ENCODE measurements at regions not wholly inside any gene's neighbourhood (a gene's known extent, or its start where the extent isn't known, plus 50 kb on each side); places are given as distances from the start of the nearest gene placed in this dataset.

- Histone ChIP-seq H3K9ac (ENCODE audit: low read depth in 1 of 3, low read length in 3 of 3) (no peak overlapping the region), H3K36me3 (ENCODE audit: control insufficient read depth in 3 of 3, insufficient read depth in 3 of 3, low read length in 3 of 3) (no peaks in the 10 kb centered on the region), H3K4me3 (ENCODE audit: low read length in 3 of 3) (no peak overlapping the region), H3K4me1 (ENCODE audit: control insufficient read depth in 3 of 3, insufficient read depth in 3 of 3, low read length in 3 of 3) (no peaks in the 10 kb centered on the region), H3K27me3 (ENCODE audit: control insufficient read depth in 3 of 3, insufficient read depth in 3 of 3, low read length in 3 of 3) (no peaks in the 10 kb centered on the region), H3K27ac (ENCODE audit: low read depth, low read length) (no peak overlapping the region), H3K9me3 (ENCODE audit: control insufficient read depth in 3 of 3, low read length in 3 of 3) (peaks cover 0 to 5% (median 0%) of the 10 kb centered on the region in 3 donors)
Measured at GRCh38 chr13:97866346-97866745, 87.1 kb upstream of the IPO5 start.

GRCh38 chr13:97866751-97867150, 86.7 kb upstream of the IPO5 start:
- Histone ChIP-seq H3K9me3 (ENCODE audit: control insufficient read depth in 3 of 3, low read length in 3 of 3) (peaks cover 0 to 5% (median 0%) of the 10 kb centered on the region in 3 donors), H3K4me1 (ENCODE audit: control insufficient read depth in 3 of 3, insufficient read depth in 3 of 3, low read length in 3 of 3) (no peaks in the 10 kb centered on the region), H3K36me3 (ENCODE audit: control insufficient read depth in 3 of 3, insufficient read depth in 3 of 3, low read length in 3 of 3) (no peaks in the 10 kb centered on the region), H3K4me3 (ENCODE audit: low read length in 3 of 3) (no peak overlapping the region), H3K9ac (ENCODE audit: low read depth in 1 of 3, low read length in 3 of 3) (no peak overlapping the region), H3K27ac (ENCODE audit: low read depth, low read length) (no peak overlapping the region), H3K27me3 (ENCODE audit: control insufficient read depth in 3 of 3, insufficient read depth in 3 of 3, low read length in 3 of 3) (no peaks in the 10 kb centered on the region)

- Histone ChIP-seq H3K27me3 (ENCODE audit: control insufficient read depth in 3 of 3, insufficient read depth in 3 of 3, low read length in 3 of 3) (peaks cover 0 to 2% (median 0%) of the 10 kb centered on the region in 3 donors), H3K4me3 (ENCODE audit: low read length in 3 of 3) (no peak overlapping the region), H3K36me3 (ENCODE audit: control insufficient read depth in 3 of 3, insufficient read depth in 3 of 3, low read length in 3 of 3) (no peaks in the 10 kb centered on the region), H3K9ac (ENCODE audit: low read depth in 1 of 3, low read length in 3 of 3) (no peak overlapping the region), H3K4me1 (ENCODE audit: control insufficient read depth in 3 of 3, insufficient read depth in 3 of 3, low read length in 3 of 3) (no peaks in the 10 kb centered on the region), H3K27ac (ENCODE audit: low read depth, low read length) (no peak overlapping the region), H3K9me3 (ENCODE audit: control insufficient read depth in 3 of 3, low read length in 3 of 3) (no peaks in the 10 kb centered on the region)
Measured at GRCh38 chr13:97873398-97873797, 80.1 kb upstream of the IPO5 start.

- Histone ChIP-seq H3K9ac (ENCODE audit: low read depth in 1 of 3, low read length in 3 of 3) (no peak overlapping the region), H3K4me1 (ENCODE audit: control insufficient read depth in 3 of 3, insufficient read depth in 3 of 3, low read length in 3 of 3) (peaks cover 0 to 5% (median 4%) of the 10 kb centered on the region in 3 donors), H3K4me3 (ENCODE audit: low read length in 3 of 3) (no peak overlapping the region), H3K36me3 (ENCODE audit: control insufficient read depth in 3 of 3, insufficient read depth in 3 of 3, low read length in 3 of 3) (no peaks in the 10 kb centered on the region), H3K27me3 (ENCODE audit: control insufficient read depth in 3 of 3, insufficient read depth in 3 of 3, low read length in 3 of 3) (peaks cover 0 to 2% (median 0%) of the 10 kb centered on the region in 3 donors), H3K27ac (ENCODE audit: low read depth, low read length) (no peak overlapping the region), H3K9me3 (ENCODE audit: control insufficient read depth in 3 of 3, low read length in 3 of 3) (no peaks in the 10 kb centered on the region)
Measured at GRCh38 chr13:97875218-97875617, 78.3 kb upstream of the IPO5 start.

GRCh38 chr13:97875911-97876310, 77.6 kb upstream of the IPO5 start:
- H3K27me3 ChIP-seq (ENCODE audit: control insufficient read depth in 3 of 3, insufficient read depth in 3 of 3, low read length in 3 of 3): peaks cover 0 to 2% (median 0%) of the 10 kb centered on the region in 3 donors
- H3K9me3 ChIP-seq (ENCODE audit: control insufficient read depth in 3 of 3, low read length in 3 of 3): no peaks in the 10 kb centered on the region
- peaks cover 0 to 5% (median 4%) of the 10 kb centered on the region in 3 donors for H3K4me1 ChIP-seq (ENCODE audit: control insufficient read depth in 3 of 3, insufficient read depth in 3 of 3, low read length in 3 of 3)
- no peaks in the 10 kb centered on the region for H3K36me3 ChIP-seq (ENCODE audit: control insufficient read depth in 3 of 3, insufficient read depth in 3 of 3, low read length in 3 of 3)
- no peak overlapping the region for H3K4me3 ChIP-seq (ENCODE audit: low read length in 3 of 3)
- no peak overlapping the region for H3K27ac ChIP-seq (ENCODE audit: low read depth, low read length)
- H3K9ac ChIP-seq (ENCODE audit: low read depth in 1 of 3, low read length in 3 of 3): no peak overlapping the region

GRCh38 chr13:97878431-97879375, 74.8 kb upstream of the IPO5 start:
- H3K9ac ChIP-seq (ENCODE audit: low read depth in 1 of 3, low read length in 3 of 3): no peak overlapping the region
- H3K4me1 ChIP-seq (ENCODE audit: control insufficient read depth in 3 of 3, insufficient read depth in 3 of 3, low read length in 3 of 3): peaks cover 0 to 5% (median 4%) of the 10 kb centered on the region in 3 donors
- H3K27me3 ChIP-seq (ENCODE audit: control insufficient read depth in 3 of 3, insufficient read depth in 3 of 3, low read length in 3 of 3): peaks cover 0 to 2% (median 0%) of the 10 kb centered on the region in 3 donors

GRCh38 chr13:97879646-97880310, 73.7 kb upstream of the IPO5 start:
- Histone ChIP-seq H3K4me1 (ENCODE audit: control insufficient read depth in 3 of 3, insufficient read depth in 3 of 3, low read length in 3 of 3) (peaks cover 2 to 5% (median 4%) of the 10 kb centered on the region in 3 donors), H3K36me3 (ENCODE audit: control insufficient read depth in 3 of 3, insufficient read depth in 3 of 3, low read length in 3 of 3) (no peaks in the 10 kb centered on the region), H3K27ac (ENCODE audit: low read depth, low read length) (no peak overlapping the region), H3K9ac (ENCODE audit: low read depth in 1 of 3, low read length in 3 of 3) (no peak overlapping the region), H3K27me3 (ENCODE audit: control insufficient read depth in 3 of 3, insufficient read depth in 3 of 3, low read length in 3 of 3) (peaks cover 0 to 2% (median 0%) of the 10 kb centered on the region in 3 donors), H3K4me3 (ENCODE audit: low read length in 3 of 3) (no peak overlapping the region), H3K9me3 (ENCODE audit: control insufficient read depth in 3 of 3, low read length in 3 of 3) (no peaks in the 10 kb centered on the region)

More at GRCh38 chr13:97878431-97879375, 74.8 kb upstream of the IPO5 start:
- Histone ChIP-seq H3K9me3 (ENCODE audit: control insufficient read depth in 3 of 3, low read length in 3 of 3) (no peaks in the 10 kb centered on the region), H3K4me3 (ENCODE audit: low read length in 3 of 3) (no peak overlapping the region), H3K36me3 (ENCODE audit: control insufficient read depth in 3 of 3, insufficient read depth in 3 of 3, low read length in 3 of 3) (no peaks in the 10 kb centered on the region), H3K27ac (ENCODE audit: low read depth, low read length) (no peak overlapping the region)

- Histone ChIP-seq H3K4me1 (ENCODE audit: control insufficient read depth in 3 of 3, insufficient read depth in 3 of 3, low read length in 3 of 3) (peaks cover 2 to 5% (median 4%) of the 10 kb centered on the region in 3 donors), H3K27me3 (ENCODE audit: control insufficient read depth in 3 of 3, insufficient read depth in 3 of 3, low read length in 3 of 3) (no peaks in the 10 kb centered on the region), H3K9ac (ENCODE audit: low read depth in 1 of 3, low read length in 3 of 3) (no peak overlapping the region), H3K9me3 (ENCODE audit: control insufficient read depth in 3 of 3, low read length in 3 of 3) (no peaks in the 10 kb centered on the region), H3K4me3 (ENCODE audit: low read length in 3 of 3) (no peak overlapping the region), H3K36me3 (ENCODE audit: control insufficient read depth in 3 of 3, insufficient read depth in 3 of 3, low read length in 3 of 3) (no peaks in the 10 kb centered on the region), H3K27ac (ENCODE audit: low read depth, low read length) (no peak overlapping the region)
Measured at GRCh38 chr13:97880311-97880675, 73.2 kb upstream of the IPO5 start.

- peaks cover 2 to 5% (median 4%) of the 10 kb centered on the region in 3 donors for H3K4me1 ChIP-seq (ENCODE audit: control insufficient read depth in 3 of 3, insufficient read depth in 3 of 3, low read length in 3 of 3)
- H3K27me3 ChIP-seq (ENCODE audit: control insufficient read depth in 3 of 3, insufficient read depth in 3 of 3, low read length in 3 of 3): no peaks in the 10 kb centered on the region
- no peaks in the 10 kb centered on the region for H3K36me3 ChIP-seq (ENCODE audit: control insufficient read depth in 3 of 3, insufficient read depth in 3 of 3, low read length in 3 of 3)
- H3K27ac ChIP-seq (ENCODE audit: low read depth, low read length): no peak overlapping the region
- H3K9me3 ChIP-seq (ENCODE audit: control insufficient read depth in 3 of 3, low read length in 3 of 3): no peaks in the 10 kb centered on the region
- no peak overlapping the region for H3K9ac ChIP-seq (ENCODE audit: low read depth in 1 of 3, low read length in 3 of 3)
- no peak overlapping the region for H3K4me3 ChIP-seq (ENCODE audit: low read length in 3 of 3)
Measured at GRCh38 chr13:97881556-97881955, 71.9 kb upstream of the IPO5 start.

- peaks cover 2 to 5% (median 4%) of the 10 kb centered on the region in 3 donors for H3K4me1 ChIP-seq (ENCODE audit: control insufficient read depth in 3 of 3, insufficient read depth in 3 of 3, low read length in 3 of 3)
Measured at GRCh38 chr13:97883396-97883795, 70.1 kb upstream of the IPO5 start.

More at GRCh38 chr13:97883396-97883795, 70.1 kb upstream of the IPO5 start:
- Histone ChIP-seq H3K27ac (ENCODE audit: low read depth, low read length) (no peak overlapping the region), H3K4me3 (ENCODE audit: low read length in 3 of 3) (no peak overlapping the region), H3K9me3 (ENCODE audit: control insufficient read depth in 3 of 3, low read length in 3 of 3) (no peaks in the 10 kb centered on the region), H3K9ac (ENCODE audit: low read depth in 1 of 3, low read length in 3 of 3) (no peak overlapping the region), H3K36me3 (ENCODE audit: control insufficient read depth in 3 of 3, insufficient read depth in 3 of 3, low read length in 3 of 3) (no peaks in the 10 kb centered on the region), H3K27me3 (ENCODE audit: control insufficient read depth in 3 of 3, insufficient read depth in 3 of 3, low read length in 3 of 3) (no peaks in the 10 kb centered on the region)

All from skeletal muscle tissue (tissue), 3 donors.